RWPE2 (cell line): ENCODE measurements at regions not wholly inside any gene's neighbourhood (a gene's known extent, or its start where the extent isn't known, plus 50 kb on each side); places are given as distances from the start of the nearest gene placed in this dataset.
A peak's percentile ranks its signal among the peaks of the same experiment; 100 is the strongest.

ENCODE experiments used
- ATAC-seq: fragments of 200-7000 bp; cut with Tn5 transposase; 3 replicates; pipeline ENCODE4 v1.9.1; 2021; ENCODE audit warnings: low read depth
- DNase-seq: peaks from one replicate; pipeline ENCODE4 v3.0.0-alpha.2; 2020; ENCODE audit warnings: low spot score
- H3K27ac ChIP-seq: fragments of 450-650 bp; 2 replicates; pipeline ENCODE4 v1.5.1; 2017; ENCODE audit warnings: mild to moderate bottlenecking; ENCODE audit not compliant: poor library complexity, severe bottlenecking
- H3K27me3 ChIP-seq: fragments of 250-450 bp; sonication (Bioruptor Pico); 2 replicates; pipeline ENCODE4 v1.5.1; 2021; ENCODE audit warnings: mild to moderate bottlenecking, moderate library complexity; ENCODE audit not compliant: insufficient read depth, poor library complexity, severe bottlenecking
- H3K36me3 ChIP-seq: fragments of 250-450 bp; sonication (Bioruptor Pico); 2 replicates; pipeline ENCODE4 v1.5.1; 2020; ENCODE audit warnings: low read depth, mild to moderate bottlenecking, moderate library complexity
- H3K4me1 ChIP-seq: fragments of 250-450 bp; sonication (Bioruptor Pico); 2 replicates; pipeline ENCODE4 v1.5.1; 2021; ENCODE audit warnings: mild to moderate bottlenecking, moderate library complexity; ENCODE audit not compliant: insufficient read depth, poor library complexity, severe bottlenecking
- H3K4me3 ChIP-seq: fragments of 250-450 bp; sonication (Bioruptor Pico); 2 replicates; pipeline ENCODE4 v1.5.1; 2021; ENCODE audit warnings: mild to moderate bottlenecking, moderate library complexity; ENCODE audit not compliant: severe bottlenecking
- H3K9me3 ChIP-seq: fragments of 250-450 bp; sonication (Bioruptor Pico); 2 replicates; pipeline ENCODE4 v1.5.1; 2021; ENCODE audit warnings: mild to moderate bottlenecking, moderate library complexity; ENCODE audit not compliant: severe bottlenecking
- TF ChIP-seq, protein P1 (sequence below): fragments of 450-650 bp; IDR thresholded peaks from one replicate; pipeline ENCODE4 v1.5.1; 2017; ENCODE audit warnings: mild to moderate bottlenecking, moderate library complexity; ENCODE audit not compliant: poor library complexity, severe bottlenecking

- Histone ChIP-seq H3K4me3 (no peak overlapping the region), H3K27me3 (no peaks in the 10 kb centered on the region), H3K4me1 (peaks cover 46% of the 10 kb centered on the region), H3K9me3 (peaks cover 5% of the 10 kb centered on the region), H3K27ac (peak overlapping the region; percentile 86), H3K36me3 (peaks cover 14% of the 10 kb centered on the region)
- TF ChIP-seq, protein P1, sequence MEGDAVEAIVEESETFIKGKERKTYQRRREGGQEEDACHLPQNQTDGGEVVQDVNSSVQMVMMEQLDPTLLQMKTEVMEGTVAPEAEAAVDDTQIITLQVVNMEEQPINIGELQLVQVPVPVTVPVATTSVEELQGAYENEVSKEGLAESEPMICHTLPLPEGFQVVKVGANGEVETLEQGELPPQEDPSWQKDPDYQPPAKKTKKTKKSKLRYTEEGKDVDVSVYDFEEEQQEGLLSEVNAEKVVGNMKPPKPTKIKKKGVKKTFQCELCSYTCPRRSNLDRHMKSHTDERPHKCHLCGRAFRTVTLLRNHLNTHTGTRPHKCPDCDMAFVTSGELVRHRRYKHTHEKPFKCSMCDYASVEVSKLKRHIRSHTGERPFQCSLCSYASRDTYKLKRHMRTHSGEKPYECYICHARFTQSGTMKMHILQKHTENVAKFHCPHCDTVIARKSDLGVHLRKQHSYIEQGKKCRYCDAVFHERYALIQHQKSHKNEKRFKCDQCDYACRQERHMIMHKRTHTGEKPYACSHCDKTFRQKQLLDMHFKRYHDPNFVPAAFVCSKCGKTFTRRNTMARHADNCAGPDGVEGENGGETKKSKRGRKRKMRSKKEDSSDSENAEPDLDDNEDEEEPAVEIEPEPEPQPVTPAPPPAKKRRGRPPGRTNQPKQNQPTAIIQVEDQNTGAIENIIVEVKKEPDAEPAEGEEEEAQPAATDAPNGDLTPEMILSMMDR, result no peak
- ATAC-seq (no peak), DNase-seq (no peak)
Measured at GRCh38 chr12:76265424-76266180, 82.6 kb downstream of the BBS10 start.

- H3K4me1 ChIP-seq, result peaks cover 53% of the 10 kb centered on the region
Measured at GRCh38 chr12:76264611-76265012, 83.6 kb downstream of the BBS10 start.

GRCh38 chr12:76263696-76264095 is 84.5 kb downstream of the BBS10 start:
- Histone ChIP-seq H3K4me1 (peaks cover 62% of the 10 kb centered on the region), H3K4me3 (no peak overlapping the region), H3K27ac (peak overlapping the region; percentile 86), H3K36me3 (peaks cover 14% of the 10 kb centered on the region), H3K9me3 (peaks cover 5% of the 10 kb centered on the region), H3K27me3 (no peaks in the 10 kb centered on the region)
- TF ChIP-seq, protein P1, result no peak
- DNase-seq, result no peak
- ATAC-seq, result no peak

More at GRCh38 chr12:76264611-76265012, 83.6 kb downstream of the BBS10 start:
- TF ChIP-seq, protein P1, result no peak
- ATAC-seq (peak; percentile 47), DNase-seq (no peak)
- Histone ChIP-seq H3K27me3 (no peaks in the 10 kb centered on the region), H3K27ac (peak overlapping the region; percentile 86), H3K36me3 (peaks cover 14% of the 10 kb centered on the region), H3K4me3 (no peak overlapping the region), H3K9me3 (peaks cover 5% of the 10 kb centered on the region)

DNA sequence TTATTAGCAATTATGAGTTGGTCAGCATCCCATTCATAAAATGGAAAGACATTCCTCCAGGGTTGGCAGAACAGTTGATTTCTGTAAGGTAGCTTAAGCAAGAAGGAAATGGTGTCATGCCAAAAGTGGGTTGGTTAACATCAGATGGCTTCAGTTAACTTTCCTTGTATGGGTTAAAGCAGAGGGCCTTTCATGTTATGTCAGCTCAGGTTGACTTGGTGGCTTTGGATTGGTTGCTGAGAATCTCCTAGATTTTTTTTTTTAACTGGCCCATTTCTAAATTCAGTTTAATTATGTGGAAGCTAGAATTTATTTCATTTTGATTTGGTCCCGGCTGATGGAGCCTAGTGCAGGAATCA is 87.8 kb downstream of the BBS10 start:
- Histone ChIP-seq H3K27ac (peak overlapping the region; percentile 96), H3K4me3 (peak overlapping the region; percentile 22)
- ATAC-seq, result peak; percentile 64

More for the DNA sequence above, 87.8 kb downstream of the BBS10 start:
- Histone ChIP-seq H3K4me1 (peaks cover 32% of the 10 kb centered on the region), H3K9me3 (peaks cover 5% of the 10 kb centered on the region), H3K27me3 (no peaks in the 10 kb centered on the region), H3K36me3 (peaks cover 10% of the 10 kb centered on the region; the same call in 1 of the 2 replicates)
- TF ChIP-seq, protein P1, result no peak
- no peak for DNase-seq
